Mesothelial cell of epicardium (in vitro differentiated cells): ENCODE measurements at regions not wholly inside any gene's neighbourhood (a gene's known extent, or its start where the extent isn't known, plus 50 kb on each side); places are given as distances from the start of the nearest gene placed in this dataset.
"Not testable (repeated sequence)": the region's sequence is repeated elsewhere in the genome, so short reads cannot be mapped to it uniquely, and the experiment has no call there.

Experiments used
- DNase-seq, 2 experiments: peaks; one replicate each; pipeline ENCODE4 v3.0.0; 2021; ENCODE audit warnings: low spot score in 2 of 2; ENCODE audit not compliant: unreplicated experiment in 2 of 2
- H3K27ac Mint-ChIP-seq: 2 replicates; pipeline ENCODE4 v1.8.0; 2021; ENCODE audit warnings: mixed read lengths
- H3K27me3 Mint-ChIP-seq: 2 replicates; pipeline ENCODE4 v1.8.0; 2021; ENCODE audit warnings: low read depth, mixed read lengths
- H3K36me3 Mint-ChIP-seq: 2 replicates; pipeline ENCODE4 v1.8.0; 2021; ENCODE audit warnings: mixed read lengths
- H3K4me1 Mint-ChIP-seq: 2 replicates; pipeline ENCODE4 v1.8.0; 2021; ENCODE audit warnings: mixed read lengths
- H3K4me3 Mint-ChIP-seq: 2 replicates; pipeline ENCODE4 v1.8.0; 2021; ENCODE audit warnings: mild to moderate bottlenecking, moderate library complexity, mixed read lengths
- H3K9me3 Mint-ChIP-seq: 2 replicates; pipeline ENCODE4 v1.8.0; 2021; ENCODE audit warnings: mixed read lengths
- TF ChIP-seq, protein P1 (sequence below): fragments of 200-600 bp; sonication (generic); IDR thresholded peaks from one replicate; pipeline ENCODE4 v1.5.0; 2021; ENCODE audit warnings: antibody characterized with exemption; ENCODE audit not compliant: unreplicated experiment

DNA sequence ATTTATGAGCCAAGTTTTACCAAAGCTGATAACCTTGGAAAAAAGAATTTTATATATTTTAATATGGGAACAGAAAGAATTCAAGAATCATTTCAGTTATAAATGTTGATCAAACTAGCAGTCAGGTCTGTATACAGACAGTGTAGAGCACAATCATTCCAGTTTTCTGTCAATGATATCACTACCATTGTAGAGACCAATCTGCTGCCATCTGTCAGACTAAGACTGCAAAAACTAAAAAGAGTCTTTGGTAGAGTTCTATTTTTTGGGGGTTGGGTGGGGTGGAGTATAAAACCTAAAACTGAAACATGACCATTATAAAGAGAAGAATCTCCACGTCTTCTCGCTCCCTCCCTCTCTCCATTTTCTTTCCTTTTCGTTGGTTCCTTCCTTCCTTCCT lies 204.7 kb upstream of the UBE2E3 start:
- no peak overlapping the region for H3K4me3 Mint-ChIP-seq
- H3K27me3 Mint-ChIP-seq = no peaks in the 10 kb centered on the region
- peaks cover 2% of the 10 kb centered on the region for H3K4me1 Mint-ChIP-seq
- no peaks in the 10 kb centered on the region for H3K9me3 Mint-ChIP-seq
- H3K36me3 Mint-ChIP-seq = no peaks in the 10 kb centered on the region
- no peak overlapping the region for H3K27ac Mint-ChIP-seq
- no peak for DNase-seq
- TF ChIP-seq, protein P1, sequence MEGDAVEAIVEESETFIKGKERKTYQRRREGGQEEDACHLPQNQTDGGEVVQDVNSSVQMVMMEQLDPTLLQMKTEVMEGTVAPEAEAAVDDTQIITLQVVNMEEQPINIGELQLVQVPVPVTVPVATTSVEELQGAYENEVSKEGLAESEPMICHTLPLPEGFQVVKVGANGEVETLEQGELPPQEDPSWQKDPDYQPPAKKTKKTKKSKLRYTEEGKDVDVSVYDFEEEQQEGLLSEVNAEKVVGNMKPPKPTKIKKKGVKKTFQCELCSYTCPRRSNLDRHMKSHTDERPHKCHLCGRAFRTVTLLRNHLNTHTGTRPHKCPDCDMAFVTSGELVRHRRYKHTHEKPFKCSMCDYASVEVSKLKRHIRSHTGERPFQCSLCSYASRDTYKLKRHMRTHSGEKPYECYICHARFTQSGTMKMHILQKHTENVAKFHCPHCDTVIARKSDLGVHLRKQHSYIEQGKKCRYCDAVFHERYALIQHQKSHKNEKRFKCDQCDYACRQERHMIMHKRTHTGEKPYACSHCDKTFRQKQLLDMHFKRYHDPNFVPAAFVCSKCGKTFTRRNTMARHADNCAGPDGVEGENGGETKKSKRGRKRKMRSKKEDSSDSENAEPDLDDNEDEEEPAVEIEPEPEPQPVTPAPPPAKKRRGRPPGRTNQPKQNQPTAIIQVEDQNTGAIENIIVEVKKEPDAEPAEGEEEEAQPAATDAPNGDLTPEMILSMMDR = no peak

DNA sequence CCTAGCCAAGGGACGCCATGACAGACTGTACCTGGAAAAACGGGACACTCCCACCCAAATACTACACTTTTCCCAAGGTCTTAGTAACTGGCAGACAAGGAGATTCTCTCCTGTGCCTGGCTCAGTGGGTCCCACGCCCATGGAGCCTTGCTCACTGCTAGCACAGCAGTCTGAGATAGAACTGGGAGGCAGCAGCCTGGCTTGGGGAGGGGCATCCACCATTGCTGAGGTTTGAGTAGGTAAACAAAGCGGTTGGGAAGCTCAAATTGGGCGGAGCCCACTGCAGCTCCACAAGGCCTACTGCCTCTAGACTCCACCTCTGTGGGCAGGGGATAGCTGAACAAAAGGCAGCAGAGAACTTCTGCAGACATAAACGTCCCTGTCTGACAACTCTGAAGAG lies 215.1 kb upstream of the UBE2E3 start:
- H3K9me3 Mint-ChIP-seq = peaks cover 17% of the 10 kb centered on the region
- H3K27ac Mint-ChIP-seq, DNase-seq, H3K4me3 Mint-ChIP-seq, H3K27me3 Mint-ChIP-seq, H3K4me1 Mint-ChIP-seq, H3K36me3 Mint-ChIP-seq: not testable (repeated sequence)

DNA sequence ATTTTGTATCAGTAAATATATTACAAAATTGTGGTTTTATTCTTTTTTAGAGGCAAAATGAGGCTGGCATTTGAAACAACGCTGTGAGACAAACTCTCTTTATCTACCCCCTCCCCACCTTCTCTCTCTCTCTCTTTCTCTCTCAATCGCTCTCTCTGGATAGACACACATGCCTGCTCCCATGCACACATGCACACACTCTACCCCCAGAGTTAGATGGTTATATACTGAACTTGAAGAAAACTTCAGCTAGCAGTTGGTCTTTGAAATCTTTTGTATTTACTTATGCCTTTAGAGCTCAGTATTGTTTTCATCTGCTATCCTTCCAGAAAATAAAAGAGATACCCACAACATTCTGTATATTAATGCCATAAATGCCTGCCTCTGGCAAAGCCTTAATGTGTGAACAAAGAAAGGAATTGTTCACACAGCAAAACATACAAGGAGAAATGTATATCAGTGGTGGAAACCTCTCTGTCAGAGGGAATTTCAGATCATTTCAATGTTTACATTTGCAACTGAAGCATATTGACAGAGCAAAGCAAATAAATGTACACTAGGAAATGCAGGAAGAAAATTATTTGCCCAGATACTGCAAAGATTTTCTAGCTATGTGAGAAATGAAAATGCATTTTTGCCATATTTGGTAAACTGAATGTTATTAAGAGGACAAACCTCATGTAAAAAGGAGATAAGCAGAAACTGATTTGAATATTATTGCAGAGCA lies 217.0 kb upstream of the UBE2E3 start:
- no peak overlapping the region for H3K27ac Mint-ChIP-seq
- no peaks in the 10 kb centered on the region for H3K27me3 Mint-ChIP-seq
- H3K4me3 Mint-ChIP-seq = no peak overlapping the region

DNA sequence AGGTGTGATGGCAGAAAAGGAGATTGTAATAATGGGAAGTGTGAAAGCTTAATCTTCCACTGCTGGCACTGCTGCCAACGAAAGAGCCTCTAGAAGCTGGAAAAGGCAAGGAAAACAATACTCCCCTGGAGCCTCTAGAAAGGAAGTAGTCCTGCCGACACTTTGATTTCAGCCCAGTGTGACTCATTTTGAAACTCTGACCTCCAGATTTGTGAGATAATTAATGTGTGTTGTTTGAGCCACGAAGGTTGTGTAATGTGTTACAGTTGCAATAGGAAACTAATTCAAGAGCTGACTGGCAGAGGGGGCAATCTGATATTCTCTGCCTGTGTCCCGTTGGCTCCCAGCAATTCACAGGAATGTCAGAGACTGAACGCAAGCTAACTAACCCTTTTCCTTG lies 219.2 kb upstream of the UBE2E3 start:
- no peaks in the 10 kb centered on the region for H3K27me3 Mint-ChIP-seq
- H3K4me1 Mint-ChIP-seq = peaks cover 4% of the 10 kb centered on the region
- no peak overlapping the region for H3K27ac Mint-ChIP-seq

More for the DNA sequence above, 217.0 kb upstream of the UBE2E3 start:
- TF ChIP-seq, protein P1 = no peak
- peaks cover 3% of the 10 kb centered on the region for H3K36me3 Mint-ChIP-seq
- H3K9me3 Mint-ChIP-seq = peaks cover 17% of the 10 kb centered on the region
- DNase-seq = no peak
- peaks cover 4% of the 10 kb centered on the region for H3K4me1 Mint-ChIP-seq

DNA sequence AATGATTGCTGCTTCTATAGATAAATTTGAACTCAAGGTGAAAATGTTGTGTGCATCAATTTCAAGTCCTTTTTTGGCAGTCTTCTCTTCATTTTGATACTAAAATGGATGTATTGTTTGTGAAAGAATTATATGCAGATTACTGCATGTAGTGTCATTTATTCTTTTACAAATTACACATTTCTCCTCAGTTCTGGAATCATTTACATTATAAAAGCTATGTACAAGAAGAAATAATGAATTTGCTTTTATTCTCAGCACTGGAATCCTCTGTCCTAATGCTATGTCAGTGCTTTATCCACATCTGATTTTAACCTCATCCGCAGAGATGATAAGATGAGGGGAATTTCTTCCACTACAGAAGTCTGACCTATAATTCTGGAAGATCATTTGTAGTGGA lies 220.8 kb upstream of the UBE2E3 start:
- no peaks in the 10 kb centered on the region for H3K9me3 Mint-ChIP-seq
- H3K27ac Mint-ChIP-seq = no peak overlapping the region
- DNase-seq = no peak
- H3K36me3 Mint-ChIP-seq = no peaks in the 10 kb centered on the region
- TF ChIP-seq, protein P1 = no peak
- no peak overlapping the region for H3K4me3 Mint-ChIP-seq
- peaks cover 4% of the 10 kb centered on the region for H3K4me1 Mint-ChIP-seq
- H3K27me3 Mint-ChIP-seq = no peaks in the 10 kb centered on the region

More for the DNA sequence above, 219.2 kb upstream of the UBE2E3 start:
- Mint-ChIP-seq H3K36me3 (no peaks in the 10 kb centered on the region), H3K9me3 (peaks cover 5% of the 10 kb centered on the region), H3K4me3 (no peak overlapping the region)
- DNase-seq = no peak
- TF ChIP-seq, protein P1 = no peak

DNA sequence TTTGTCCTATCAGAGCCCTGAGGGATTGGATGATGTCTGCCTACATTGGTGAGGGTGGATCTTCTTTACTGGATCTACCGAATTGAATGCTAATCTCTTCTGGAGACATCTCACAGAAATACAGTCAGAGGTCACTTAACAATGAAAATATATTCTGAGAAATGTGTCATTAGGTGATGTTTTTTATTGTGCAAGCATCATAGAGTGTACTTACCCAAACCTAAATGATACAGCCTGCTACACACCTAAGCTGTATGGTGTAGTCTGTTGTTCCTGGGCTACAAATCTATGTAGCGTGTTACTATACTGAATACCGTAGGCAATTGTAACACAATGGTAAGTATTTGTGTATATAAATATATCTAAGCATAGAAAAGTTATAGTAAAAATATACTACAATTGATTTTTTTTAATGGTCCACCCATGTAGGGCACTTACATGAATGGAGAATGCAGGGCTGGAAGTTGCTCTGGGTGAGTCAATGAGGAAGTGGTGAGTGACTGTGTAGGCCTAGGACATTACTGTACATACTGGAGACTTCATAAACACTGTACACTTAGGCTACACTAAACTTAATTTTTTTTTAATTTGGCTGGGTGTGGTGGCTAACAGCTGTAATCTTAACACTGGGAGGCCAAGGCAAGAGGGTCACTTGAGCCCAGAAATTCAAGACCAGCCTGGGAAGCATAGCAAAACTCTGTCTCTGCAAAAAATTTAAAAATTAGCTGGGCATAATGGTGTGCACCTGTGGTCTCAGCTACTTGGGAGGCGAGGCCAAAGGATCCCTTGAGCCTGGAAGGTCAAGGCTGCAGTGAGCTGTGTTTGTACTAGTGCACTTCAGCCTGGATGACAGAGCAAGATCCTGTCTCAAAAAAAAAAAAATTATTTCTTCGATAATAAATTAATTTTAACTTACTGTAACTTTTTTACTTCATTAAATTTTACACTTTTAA lies 226.3 kb upstream of the UBE2E3 start:
- DNase-seq = no peak
- Mint-ChIP-seq H3K27me3 (no peaks in the 10 kb centered on the region), H3K27ac (no peak overlapping the region), H3K4me3 (no peak overlapping the region), H3K9me3 (no peaks in the 10 kb centered on the region), H3K36me3 (no peaks in the 10 kb centered on the region), H3K4me1 (no peaks in the 10 kb centered on the region)
- TF ChIP-seq, protein P1 = no peak
